HCT116 (cell line): ENCODE measurements at regions not wholly inside any gene's neighbourhood (a gene's known extent, or its start where the extent isn't known, plus 50 kb on each side); places are given as distances from the start of the nearest gene placed in this dataset.

Experiments
- ATAC-seq: fragments of 200-7000 bp; cut with Tn5 transposase; 2 replicates; pipeline ENCODE4 v1.9.1; 2020; ENCODE audit warnings: mild to moderate bottlenecking, moderate library complexity
- BruUV-seq: library from RNA; stranded (reverse); fragments of 400-500 nt; replicated peaks from 2 replicates; lab custom pipeline; 2021; lab: Mats Ljungman, UMichigan
- CTCF ChIA-PET: fragments of 300-600 bp; sonication (Branson Sonifier 250); formaldehyde crosslinking; loops from one replicate; lab custom pipeline; 2021; ENCODE audit warnings: antibody characterized with exemption; lab: Charles Lee
- POLR2A ChIA-PET: fragments of 300-600, 350-600 bp; sonication (Branson Sonifier 250); formaldehyde crosslinking; loops from one replicate; lab custom pipeline; 2021; ENCODE audit warnings: antibody characterized with exemption; lab: Charles Lee
- RAD21 ChIA-PET, 2 experiments: fragments of 300-600 bp; sonication (Branson Sonifier 250); formaldehyde crosslinking; loops; one replicate each; lab custom pipeline; 2023; ENCODE audit warnings: low total read pairs in 2 of 2; ENCODE audit not compliant: uncharacterized antibody in 2 of 2, unreplicated experiment in 2 of 2, low non-redundant PET in 1 of 2; lab: Charles Lee
- DNase-seq: peaks from one replicate; pipeline ENCODE4 v3.0.0-alpha.2; 2010; ENCODE audit warnings: low read depth, low spot score
- H2AFZ ChIP-seq: fragments of 200-600 bp; shearing (Covaris generic), sonication (generic); 2 replicates; pipeline ENCODE4 v1.6.1; 2017; ENCODE audit warnings: low read depth, mixed run types, mixed read lengths, antibody characterized with exemption, low read length; ENCODE audit not compliant: poor library complexity, severe bottlenecking
- H3K27ac ChIP-seq: 2 replicates; pipeline ENCODE4 v1.5.1; 2012; ENCODE audit warnings: low read depth, low read length
- H3K27me3 ChIP-seq: fragments of 200-600 bp; sonication (generic); 2 replicates; pipeline ENCODE4 v1.6.1; 2016; ENCODE audit warnings: mixed run types, low read length, mixed read lengths; ENCODE audit not compliant: insufficient read depth
- H3K36me3 ChIP-seq, 2 experiments: fragments of 200-500 bp in 1 of 2; fragments of 200-600 bp in 1 of 2; sonication (Bioruptor generic) in 1 of 2; sonication (generic) in 1 of 2; 2 replicates each; pipeline versions ENCODE4 v1.5.1 to v1.6.1; 2014 to 2016; ENCODE audit warnings: low read length in 2 of 2, inconsistent platforms in 1 of 2, mixed read lengths in 1 of 2, mixed run types in 1 of 2; ENCODE audit not compliant: insufficient read depth in 2 of 2, control insufficient read depth in 1 of 2
- H3K4me1 ChIP-seq, 2 experiments: fragments of 200-600 bp in 1 of 2; sonication (generic) in 1 of 2; 2 replicates each; pipeline versions ENCODE4 v1.5.1 to v1.6.1; 2012 to 2017; ENCODE audit warnings: low read length in 2 of 2, inconsistent platforms in 1 of 2, mild to moderate bottlenecking in 1 of 2, mixed read lengths in 1 of 2, mixed run types in 1 of 2, moderate library complexity in 1 of 2; ENCODE audit not compliant: insufficient read depth in 2 of 2, control insufficient read depth in 1 of 2
- H3K4me2 ChIP-seq: fragments of 200-600 bp; sonication (generic); 2 replicates; pipeline ENCODE4 v1.6.1; 2017; ENCODE audit warnings: mixed run types, low read length, mixed read lengths
- H3K4me3 ChIP-seq, 2 experiments: fragments of 200-600 bp in 1 of 2; sonication (generic) in 1 of 2; replicated peaks in 1 of 2; 2 replicates each; pipeline ENCODE4 v1.5.1; 2011 to 2016; ENCODE audit warnings: low read length in 2 of 2, control low read depth in 1 of 2, low read depth in 1 of 2, mild to moderate bottlenecking in 1 of 2, mixed read lengths in 1 of 2, mixed run types in 1 of 2
- H3K79me2 ChIP-seq: fragments of 200-600 bp; sonication (generic); 2 replicates; pipeline ENCODE4 v1.6.1; 2017; ENCODE audit warnings: mild to moderate bottlenecking, mixed run types, low read length, moderate library complexity, mixed read lengths; ENCODE audit not compliant: insufficient read depth
- H3K9ac ChIP-seq: fragments of 200-600 bp; sonication (generic); 2 replicates; pipeline ENCODE4 v1.6.1; 2016; ENCODE audit warnings: low read length, mixed read lengths
- H3K9me2 ChIP-seq: fragments of 200-600 bp; sonication (generic), shearing (Covaris generic); 2 replicates; pipeline ENCODE4 v1.6.1; 2017; ENCODE audit warnings: mixed run types, mild to moderate bottlenecking, moderate library complexity; ENCODE audit not compliant: insufficient read depth
- H3K9me3 ChIP-seq, 2 experiments: fragments of 200-500 bp in 1 of 2; fragments of 200-600 bp in 1 of 2; sonication (Bioruptor generic) in 1 of 2; sonication (generic) in 1 of 2; 2 replicates each; pipeline ENCODE4 v1.6.1; 2014 to 2017; ENCODE audit warnings: low read length in 2 of 2, mixed read lengths in 2 of 2, inconsistent platforms in 1 of 2, low read depth in 1 of 2, mild to moderate bottlenecking in 1 of 2, mixed run types in 1 of 2, moderate library complexity in 1 of 2; ENCODE audit not compliant: control insufficient read depth in 1 of 2, insufficient read depth in 1 of 2
- H4K20me1 ChIP-seq: fragments of 200-600 bp; sonication (generic), shearing (Covaris generic); 2 replicates; pipeline ENCODE4 v1.6.1; 2017; ENCODE audit warnings: mixed run types, mild to moderate bottlenecking, moderate library complexity; ENCODE audit not compliant: insufficient read depth
- CBX3 ChIP-seq: IDR thresholded peaks from 2 replicates; pipeline ENCODE4 v1.6.1; 2012; ENCODE audit warnings: low read depth
- CTCF ChIP-seq, 3 experiments: fragments of 200-600 bp in 1 of 3; sonication (generic) in 1 of 3; IDR thresholded peaks in 2 of 3; conservative IDR thresholded peaks in 1 of 3; 2 replicates each; pipeline ENCODE4 v1.5.1; 2012 to 2017; ENCODE audit warnings: low read depth in 2 of 3, low read length in 2 of 3, antibody characterized with exemption in 1 of 3, borderline replicate concordance in 1 of 3, control low read depth in 1 of 3, mild to moderate bottlenecking in 1 of 3, mixed read lengths in 1 of 3, mixed run types in 1 of 3, moderate library complexity in 1 of 3; ENCODE audit not compliant: insufficient read depth in 1 of 3
- EGR1 ChIP-seq: IDR thresholded peaks from 2 replicates; pipeline ENCODE4 v1.6.1; 2012; ENCODE audit warnings: low read depth
- EZH2 ChIP-seq: fragments of 200-600 bp; sonication (generic); IDR thresholded peaks from 2 replicates; pipeline ENCODE4 v1.6.1; 2017; ENCODE audit warnings: antibody characterized with exemption, mixed run types
- JUND ChIP-seq: IDR thresholded peaks from 2 replicates; pipeline ENCODE4 v1.6.1; 2012
- SIN3A ChIP-seq: IDR thresholded peaks from 2 replicates; pipeline ENCODE4 v1.6.1; 2012; ENCODE audit warnings: low read depth
- SP1 ChIP-seq: IDR thresholded peaks from 2 replicates; pipeline ENCODE4 v1.6.1; 2012; ENCODE audit warnings: low read depth
- SRF ChIP-seq: IDR thresholded peaks from 2 replicates; pipeline ENCODE4 v1.6.1; 2012; ENCODE audit warnings: low read depth
- TCF7L2 ChIP-seq: IDR thresholded peaks from 2 replicates; pipeline ENCODE4 v1.7.0; 2011; ENCODE audit warnings: borderline replicate concordance, inconsistent platforms; ENCODE audit not compliant: insufficient read depth, insufficient read length; ENCODE audit errors: extremely low read depth
- YY1 ChIP-seq: IDR thresholded peaks from 2 replicates; pipeline ENCODE4 v1.6.1; 2011; ENCODE audit warnings: low read length, low read depth, moderate library complexity, mild to moderate bottlenecking; ENCODE audit not compliant: insufficient replicate concordance; ENCODE audit errors: extremely low read depth
- ZFX ChIP-seq: fragments of 450-650 bp; IDR thresholded peaks from 2 replicates; pipeline ENCODE4 v1.6.1; 2017
- intact Hi-C: fragments of 100-400 bp; cut with micrococcal nuclease; formaldehyde crosslinking; loops from 2 replicates; pipeline ENCODE4 v1.10.0; 2022
- TF ChIP-seq, protein P1 (sequence below): IDR thresholded peaks from 2 replicates; pipeline ENCODE4 v1.6.1; 2012
- TF ChIP-seq, protein P2 (sequence below): IDR thresholded peaks from 2 replicates; pipeline ENCODE4 v1.6.1; 2012
- TF ChIP-seq, protein P3 (sequence below): IDR thresholded peaks from 2 replicates; pipeline ENCODE4 v1.6.1; 2012; ENCODE audit warnings: low read depth

- Histone ChIP-seq H3K36me3 (no peaks in the 10 kb centered on the region), H4K20me1 (no peaks in the 10 kb centered on the region), H3K27me3 (no peaks in the 10 kb centered on the region), H3K9me3 (no peaks in the 10 kb centered on the region), H3K4me2 (no peak overlapping the region), H3K27ac (no peak overlapping the region), H2AFZ (no peak overlapping the region), H3K4me3 (no peak overlapping the region), H3K9ac (no peak overlapping the region), H3K4me1 (no peaks in the 10 kb centered on the region), H3K9me2 (no peaks in the 10 kb centered on the region), H3K79me2 (no peaks in the 10 kb centered on the region)
- no TSS peak for BruUV-seq
- POLR2A ChIA-PET, result no interaction called here
- ATAC-seq, result no peak
- RAD21 ChIA-PET, result no interaction called here
- intact Hi-C loops, result no loop called here
- no peak for DNase-seq
- TF ChIP-seq TCF7L2 (no peak), SP1 (no peak), JUND (no peak), EGR1 (no peak), CTCF (IDR thresholded peaks at IDR 0.05 in 2 of 3, conservative IDR thresholded peaks at IDR 0.05 in 1 of 3; ENCODE audit: borderline replicate concordance in 1 of 3, insufficient read depth in 1 of 3, low read depth in 2 of 3, low read length in 2 of 3) (no peak), SIN3A (no peak), ZFX (no peak), CBX3 (no peak), SRF (no peak), EZH2 (no peak), YY1 (no peak)
- TF ChIP-seq, protein P1, sequence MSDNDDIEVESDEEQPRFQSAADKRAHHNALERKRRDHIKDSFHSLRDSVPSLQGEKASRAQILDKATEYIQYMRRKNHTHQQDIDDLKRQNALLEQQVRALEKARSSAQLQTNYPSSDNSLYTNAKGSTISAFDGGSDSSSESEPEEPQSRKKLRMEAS, result no peak
- TF ChIP-seq, protein P2, sequence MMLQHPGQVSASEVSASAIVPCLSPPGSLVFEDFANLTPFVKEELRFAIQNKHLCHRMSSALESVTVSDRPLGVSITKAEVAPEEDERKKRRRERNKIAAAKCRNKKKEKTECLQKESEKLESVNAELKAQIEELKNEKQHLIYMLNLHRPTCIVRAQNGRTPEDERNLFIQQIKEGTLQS, result no peak
- TF ChIP-seq, protein P3, sequence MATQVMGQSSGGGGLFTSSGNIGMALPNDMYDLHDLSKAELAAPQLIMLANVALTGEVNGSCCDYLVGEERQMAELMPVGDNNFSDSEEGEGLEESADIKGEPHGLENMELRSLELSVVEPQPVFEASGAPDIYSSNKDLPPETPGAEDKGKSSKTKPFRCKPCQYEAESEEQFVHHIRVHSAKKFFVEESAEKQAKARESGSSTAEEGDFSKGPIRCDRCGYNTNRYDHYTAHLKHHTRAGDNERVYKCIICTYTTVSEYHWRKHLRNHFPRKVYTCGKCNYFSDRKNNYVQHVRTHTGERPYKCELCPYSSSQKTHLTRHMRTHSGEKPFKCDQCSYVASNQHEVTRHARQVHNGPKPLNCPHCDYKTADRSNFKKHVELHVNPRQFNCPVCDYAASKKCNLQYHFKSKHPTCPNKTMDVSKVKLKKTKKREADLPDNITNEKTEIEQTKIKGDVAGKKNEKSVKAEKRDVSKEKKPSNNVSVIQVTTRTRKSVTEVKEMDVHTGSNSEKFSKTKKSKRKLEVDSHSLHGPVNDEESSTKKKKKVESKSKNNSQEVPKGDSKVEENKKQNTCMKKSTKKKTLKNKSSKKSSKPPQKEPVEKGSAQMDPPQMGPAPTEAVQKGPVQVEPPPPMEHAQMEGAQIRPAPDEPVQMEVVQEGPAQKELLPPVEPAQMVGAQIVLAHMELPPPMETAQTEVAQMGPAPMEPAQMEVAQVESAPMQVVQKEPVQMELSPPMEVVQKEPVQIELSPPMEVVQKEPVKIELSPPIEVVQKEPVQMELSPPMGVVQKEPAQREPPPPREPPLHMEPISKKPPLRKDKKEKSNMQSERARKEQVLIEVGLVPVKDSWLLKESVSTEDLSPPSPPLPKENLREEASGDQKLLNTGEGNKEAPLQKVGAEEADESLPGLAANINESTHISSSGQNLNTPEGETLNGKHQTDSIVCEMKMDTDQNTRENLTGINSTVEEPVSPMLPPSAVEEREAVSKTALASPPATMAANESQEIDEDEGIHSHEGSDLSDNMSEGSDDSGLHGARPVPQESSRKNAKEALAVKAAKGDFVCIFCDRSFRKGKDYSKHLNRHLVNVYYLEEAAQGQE, result no peak
- CTCF ChIA-PET, result no interaction called here
These were observed 68.6 kb upstream of the RALGAPA2 start for GRCh38 chr20:20781029-20781428.
